Activated naive CD8-positive, alpha-beta T cell treated with anti-CD3 and anti-CD28 coated beads, Interleukin-2, amount 50 U/mL, for 16 hours (primary cell): ENCODE measurements at regions not wholly inside any gene's neighbourhood (a gene's known extent, or its start where the extent isn't known, plus 50 kb on each side); places are given as distances from the start of the nearest gene placed in this dataset.

Experiments
- DNase-seq: peaks from one replicate; pipeline ENCODE4 v3.0.0-alpha.2; 2020; ENCODE audit warnings: low read depth, low spot score

DNA sequence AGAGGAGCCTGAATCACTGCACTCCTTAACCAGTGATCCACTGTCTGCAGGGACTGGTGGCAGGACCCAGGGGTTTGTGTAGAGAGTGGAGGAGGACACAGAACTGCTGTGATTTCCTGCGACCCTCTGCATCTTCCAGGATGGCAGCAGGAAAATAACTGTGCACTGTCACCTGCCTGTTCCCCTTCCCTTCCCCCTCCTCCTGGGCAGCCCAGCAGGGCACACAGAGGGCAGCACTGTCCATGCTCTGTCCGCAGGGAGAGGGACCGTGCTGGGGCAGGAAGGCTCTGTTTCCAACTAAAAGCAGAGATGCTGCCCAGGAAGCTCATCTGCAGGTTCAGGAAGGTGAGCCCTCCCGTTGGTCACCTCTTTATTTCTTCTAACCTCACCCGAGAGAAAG lies 168.7 kb downstream of the ZBTB18 start:
- no peak for DNase-seq

DNA sequence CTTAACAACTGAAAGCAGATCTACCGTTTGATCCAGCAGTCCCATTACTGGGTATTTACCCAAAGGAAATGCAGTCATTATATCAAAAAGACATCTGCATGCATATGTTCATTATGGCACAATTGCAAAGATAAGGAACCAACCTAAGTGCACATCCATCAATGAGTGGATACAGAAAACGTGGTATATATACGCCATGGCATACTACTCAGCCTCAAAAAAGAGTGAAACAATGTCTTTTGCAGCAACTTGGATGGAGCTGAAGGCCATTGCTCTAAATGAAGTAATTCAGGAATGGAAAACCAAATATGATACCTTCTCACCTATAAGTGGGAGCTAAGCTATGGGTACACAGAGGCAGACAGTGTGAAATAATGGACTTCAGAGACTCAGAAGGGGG lies 169.3 kb downstream of the ZBTB18 start:
- DNase-seq, result no peak

DNA sequence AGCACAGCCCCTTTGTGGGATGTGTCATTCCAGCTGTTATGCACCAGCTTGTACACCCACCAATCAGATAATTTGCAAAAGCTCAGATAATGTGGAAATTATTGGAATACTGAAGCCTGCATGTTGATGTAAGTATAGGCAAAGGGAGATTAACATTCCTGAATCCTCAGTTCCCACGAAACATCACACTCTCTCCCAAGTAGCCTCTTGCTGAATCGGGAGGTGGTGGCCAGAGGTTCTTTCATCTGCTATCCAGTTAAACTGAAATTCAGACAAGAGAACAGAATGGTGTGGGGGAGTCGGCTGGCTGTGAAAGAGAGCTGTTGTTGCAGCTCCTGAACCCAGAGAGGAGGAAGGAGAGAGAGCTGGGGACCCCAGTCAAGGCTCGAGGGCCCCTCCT lies 170.9 kb downstream of the ZBTB18 start:
- DNase-seq, result no peak

DNA sequence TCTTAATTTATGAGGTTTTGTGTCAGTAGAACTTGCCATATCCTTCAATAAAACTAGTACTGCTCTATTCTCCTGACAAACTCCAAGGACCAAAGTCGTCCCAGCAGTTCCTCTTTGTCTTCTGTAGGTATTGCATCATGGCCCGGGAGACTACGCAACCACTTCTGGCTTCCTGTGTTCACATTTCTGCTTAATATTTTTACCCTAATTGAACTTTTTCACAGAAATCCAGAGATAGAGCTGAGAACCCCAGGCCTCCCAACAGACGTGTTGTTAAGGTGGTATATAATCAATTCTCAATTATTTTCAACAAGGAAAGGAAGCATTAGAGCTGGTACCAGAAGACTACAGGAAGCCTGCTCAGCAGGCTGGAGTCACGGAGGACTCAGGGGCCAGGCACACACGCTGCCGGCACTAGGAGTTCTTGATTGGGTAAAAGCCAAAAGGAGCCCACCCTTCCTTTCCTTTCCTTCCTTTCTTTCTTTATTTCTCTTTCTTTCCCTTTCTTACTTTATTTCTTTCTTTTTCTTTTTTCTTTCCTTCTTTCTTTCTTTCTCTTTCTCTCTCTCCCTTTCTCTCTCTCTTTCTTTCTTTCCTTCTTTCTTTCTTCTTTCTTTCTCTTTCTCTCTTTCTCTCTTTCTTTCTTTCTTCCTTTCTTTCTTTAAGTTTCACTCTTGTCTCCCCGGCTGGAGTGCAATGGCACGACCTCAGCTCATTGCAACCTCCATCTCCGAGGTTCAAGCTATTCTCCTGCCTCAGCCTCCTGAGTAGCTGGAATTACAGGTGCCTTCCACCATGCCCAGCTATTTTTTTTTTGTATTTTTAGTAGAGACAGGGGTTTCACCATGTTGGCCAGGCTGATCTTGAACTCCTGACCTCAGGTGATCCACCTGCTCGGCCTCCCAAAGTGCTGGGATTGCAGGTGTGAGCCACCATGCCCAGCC lies 173.7 kb downstream of the ZBTB18 start:
- no peak for DNase-seq

DNA sequence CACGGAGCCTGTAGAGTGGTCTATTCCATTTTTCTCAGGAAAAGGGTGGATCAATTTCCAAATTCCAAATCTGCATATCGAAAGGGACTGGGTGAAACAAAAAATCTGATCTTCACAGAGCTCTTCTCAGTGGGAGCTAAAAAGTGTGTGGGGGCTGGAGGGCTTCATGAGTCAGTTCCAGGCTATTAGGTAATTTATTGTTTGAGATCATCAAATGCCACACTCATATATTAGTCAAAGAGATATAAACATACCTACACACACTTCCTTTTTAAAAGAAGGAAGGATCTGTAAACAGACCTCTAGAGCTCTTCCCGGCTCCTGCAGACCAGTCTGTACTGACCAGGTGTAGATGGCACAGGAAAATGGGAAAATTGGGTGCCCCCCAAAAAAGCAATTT lies 175.4 kb downstream of the ZBTB18 start:
- DNase-seq, result no peak

DNA sequence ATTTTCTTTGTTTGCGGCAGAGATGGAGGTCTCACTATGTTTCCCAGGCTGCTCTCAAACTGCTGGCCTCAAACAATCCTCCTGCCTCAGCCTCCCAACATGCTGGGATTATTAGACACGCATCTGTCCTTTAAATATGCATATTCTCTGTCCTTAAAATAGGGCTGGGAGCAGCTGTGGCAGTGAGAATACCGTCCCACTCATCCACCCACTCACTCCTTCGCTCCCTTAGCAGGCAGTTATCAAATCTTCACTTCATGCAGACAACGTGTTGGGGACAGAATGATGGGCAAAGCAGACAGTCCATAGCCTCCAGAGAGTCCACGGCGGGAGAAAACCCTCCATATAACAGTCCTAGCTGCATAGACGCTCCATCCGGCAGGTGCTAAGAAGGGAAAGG lies 179.4 kb downstream of the ZBTB18 start:
- no peak for DNase-seq

DNA sequence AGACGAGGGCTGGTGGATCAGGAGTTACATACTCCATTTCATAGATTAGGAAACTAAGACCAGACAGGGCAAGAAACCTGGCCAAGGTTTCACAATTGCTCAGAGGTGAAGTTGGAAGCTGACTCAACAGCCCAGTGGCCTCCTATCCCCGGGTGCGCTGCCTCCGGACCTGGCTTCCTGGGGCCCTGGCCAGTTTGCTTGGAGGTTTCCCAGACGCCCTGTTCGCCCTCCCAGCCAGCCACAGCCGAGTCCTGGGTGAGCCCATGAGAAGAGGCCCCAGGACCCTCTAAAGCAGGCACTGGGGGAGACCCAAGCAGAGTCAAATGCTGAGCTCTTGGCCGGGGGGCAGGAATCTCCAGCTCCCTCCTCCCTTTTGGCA lies 180.1 kb downstream of the ZBTB18 start:
- DNase-seq, result no peak

DNA sequence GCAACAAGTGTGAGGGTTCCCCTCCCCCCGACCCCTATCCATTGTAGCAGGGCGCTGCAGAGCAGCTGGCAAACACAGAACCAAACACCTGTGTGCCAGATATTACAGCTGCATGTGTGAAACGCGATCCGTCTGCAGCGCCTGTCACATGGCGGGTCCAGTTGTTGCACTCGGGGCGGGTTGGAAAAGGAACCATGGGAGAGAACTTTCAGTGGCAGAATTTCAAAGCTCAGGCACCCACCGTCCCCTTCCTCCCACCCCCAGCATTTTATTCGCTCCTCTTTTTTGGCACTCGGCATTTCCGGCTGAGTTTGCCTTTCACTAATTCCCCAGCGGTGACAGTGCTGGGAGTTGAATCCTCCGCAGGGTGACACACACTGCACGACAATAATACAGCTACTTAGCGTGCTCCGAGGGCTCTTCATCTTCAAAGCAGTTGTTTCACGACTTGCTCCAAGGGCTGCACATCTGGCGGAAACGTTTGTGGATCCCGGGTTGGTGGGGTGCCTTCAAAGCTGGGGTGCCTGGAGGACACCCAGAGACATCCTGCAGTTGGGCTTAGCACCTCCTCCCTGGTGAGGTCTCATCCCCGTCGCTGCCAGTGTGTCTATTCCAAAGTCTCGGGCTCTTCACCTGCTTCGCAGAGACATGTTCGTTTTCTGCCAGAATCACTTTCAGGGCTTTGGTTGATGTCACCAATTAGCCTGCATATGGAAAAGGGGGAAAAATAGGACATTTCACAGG lies 180.7 kb downstream of the ZBTB18 start:
- DNase-seq, result no peak

DNA sequence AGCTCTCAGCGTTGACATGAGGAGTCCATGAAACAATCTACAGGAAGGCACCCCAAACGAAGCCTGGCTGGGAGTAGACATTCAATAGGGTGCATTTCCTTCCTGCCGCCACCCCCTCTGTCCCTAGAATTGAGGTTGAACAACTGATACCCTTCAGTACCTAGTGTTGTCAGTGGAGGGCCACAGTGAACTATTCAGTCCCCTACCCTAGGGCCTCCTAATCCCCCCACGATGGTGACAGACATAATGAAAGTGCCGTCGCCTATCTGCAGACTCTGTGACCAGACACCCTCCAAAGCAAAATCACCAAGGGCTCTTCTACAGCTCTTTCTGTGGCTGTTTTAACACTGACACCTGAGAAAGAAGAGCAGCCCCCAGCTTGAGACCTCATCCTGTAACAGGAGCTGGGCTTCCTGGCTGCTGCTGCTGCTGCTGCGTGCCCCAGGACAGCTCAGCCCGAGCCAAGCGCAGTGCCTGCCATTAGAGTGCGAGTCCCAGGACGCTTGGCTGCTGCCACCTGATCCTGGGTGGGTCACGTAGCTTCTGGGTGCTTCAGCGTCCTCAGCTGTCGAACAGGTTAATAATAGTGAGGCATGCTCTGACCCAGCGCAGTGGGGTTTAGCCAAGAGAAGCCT lies 183.0 kb downstream of the ZBTB18 start:
- DNase-seq, result no peak

DNA sequence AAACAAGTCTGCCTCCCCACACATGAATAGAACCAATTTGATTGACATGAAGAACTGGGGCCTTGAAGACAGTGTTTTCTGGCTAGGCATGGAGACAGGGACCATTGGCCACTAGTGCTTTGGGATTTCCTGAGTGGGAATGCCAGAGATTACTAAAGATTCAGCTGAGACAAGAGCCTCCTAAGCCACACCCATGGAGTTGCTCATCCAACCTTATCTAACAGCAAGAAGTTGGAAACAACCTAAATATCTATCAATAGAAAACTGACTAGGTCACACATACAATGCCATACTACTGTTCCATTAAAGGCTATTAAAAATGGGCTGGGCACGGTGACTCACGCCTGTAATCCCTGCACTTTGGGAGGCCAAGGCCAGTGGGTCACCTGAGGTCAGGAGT lies 184.1 kb downstream of the ZBTB18 start:
- DNase-seq, result no peak

DNA sequence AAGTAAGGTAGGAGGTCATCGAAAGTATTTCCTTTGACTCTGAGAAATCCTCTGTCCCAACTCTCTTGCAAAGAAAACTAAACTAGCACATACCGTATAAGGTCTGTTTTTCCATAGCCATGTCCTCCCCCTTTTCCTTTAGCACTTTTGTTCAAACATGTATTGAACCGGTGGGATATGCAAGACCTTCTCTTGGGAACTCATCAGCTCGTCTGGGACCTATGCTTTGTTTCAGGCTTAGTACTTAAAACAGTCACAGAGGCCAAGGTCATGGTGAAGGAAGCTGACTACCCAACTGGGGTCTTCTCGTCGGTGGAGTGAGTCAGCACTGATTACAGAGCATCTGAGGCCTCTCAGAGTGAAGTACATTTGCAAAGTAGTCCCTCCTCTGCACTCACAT lies 185.0 kb downstream of the ZBTB18 start:
- DNase-seq, result no peak

DNA sequence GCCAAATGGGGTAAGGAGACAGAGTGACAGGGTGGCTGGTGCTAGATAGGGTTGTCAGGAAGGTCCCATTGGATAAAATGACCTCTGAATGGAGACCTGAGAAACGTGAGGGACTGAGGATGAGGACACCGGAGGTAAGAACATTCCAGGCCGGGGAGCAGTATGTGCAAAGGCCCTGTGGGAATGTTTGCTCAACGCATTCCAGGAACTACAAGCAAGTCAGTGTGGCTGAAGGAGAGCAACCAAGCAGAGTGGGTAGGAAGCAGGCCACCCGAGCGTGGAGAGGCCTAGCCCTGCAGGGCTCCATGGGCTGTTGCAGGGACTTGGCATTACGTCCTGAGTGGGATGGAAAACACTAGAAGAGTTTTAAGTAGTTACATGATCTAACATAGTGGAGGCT lies 185.6 kb downstream of the ZBTB18 start:
- DNase-seq, result no peak

DNA sequence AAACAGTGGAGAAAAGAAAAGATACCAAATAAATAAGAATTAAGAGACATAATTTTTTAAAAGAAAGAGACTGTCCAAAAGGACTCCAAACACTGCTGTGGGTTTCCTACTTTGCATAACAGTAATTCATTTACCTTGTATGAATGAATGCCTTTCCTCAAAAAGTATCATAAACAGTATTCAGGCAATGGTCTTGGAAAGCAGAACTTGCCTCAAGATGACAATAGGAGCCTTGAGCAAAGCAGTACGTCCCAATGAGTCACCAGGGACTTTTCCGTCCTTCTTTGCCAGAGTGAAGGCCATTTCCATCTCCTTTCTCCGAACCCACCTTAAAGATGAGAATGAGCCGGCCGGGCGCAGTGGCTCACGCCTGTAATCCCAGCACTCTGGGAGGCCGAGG lies 186.4 kb downstream of the ZBTB18 start:
- no peak for DNase-seq

DNA sequence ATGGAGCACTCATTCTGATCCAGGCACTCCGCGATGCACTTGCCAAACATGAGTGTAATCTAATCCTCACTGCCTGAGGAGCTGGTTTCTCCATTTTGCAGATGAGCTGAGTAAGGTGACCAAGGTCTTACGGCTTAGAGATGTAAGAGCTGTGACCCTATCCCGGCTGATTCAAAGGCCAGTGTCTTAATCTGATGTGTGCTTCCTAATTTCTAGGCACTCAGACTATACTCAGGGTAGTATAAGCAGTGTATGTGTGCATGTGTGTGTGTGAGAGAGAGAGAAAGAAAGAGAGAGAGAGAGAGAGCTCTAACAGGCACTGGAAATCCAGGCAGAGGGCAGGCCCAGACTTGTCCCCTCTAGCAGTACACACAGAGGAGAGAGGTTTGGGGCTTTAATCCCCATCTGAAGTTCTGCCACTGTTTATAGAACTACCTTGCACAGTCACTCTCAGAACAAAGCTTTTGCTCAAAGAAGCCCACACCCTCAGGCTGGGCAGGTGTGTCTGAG lies 188.2 kb downstream of the ZBTB18 start:
- DNase-seq, result no peak

DNA sequence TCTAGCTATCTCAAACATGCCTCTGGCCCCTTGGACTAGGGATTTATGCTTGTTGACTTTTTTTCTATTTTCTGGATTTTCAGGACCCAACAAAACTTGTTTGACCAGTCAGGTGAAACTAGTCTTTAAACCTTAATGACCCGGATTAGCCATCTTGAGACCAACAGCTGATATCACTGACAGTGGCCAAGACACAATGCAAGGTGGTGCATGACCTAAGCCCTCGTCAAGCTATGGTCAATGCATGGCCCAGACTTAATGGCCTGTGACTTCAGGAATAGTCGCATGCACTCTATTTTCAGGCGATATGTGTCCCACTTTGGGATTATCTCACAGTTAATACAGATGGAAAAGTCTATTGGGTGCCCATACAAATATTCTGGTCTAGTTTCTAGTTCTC lies 190.4 kb downstream of the ZBTB18 start:
- no peak for DNase-seq

DNA sequence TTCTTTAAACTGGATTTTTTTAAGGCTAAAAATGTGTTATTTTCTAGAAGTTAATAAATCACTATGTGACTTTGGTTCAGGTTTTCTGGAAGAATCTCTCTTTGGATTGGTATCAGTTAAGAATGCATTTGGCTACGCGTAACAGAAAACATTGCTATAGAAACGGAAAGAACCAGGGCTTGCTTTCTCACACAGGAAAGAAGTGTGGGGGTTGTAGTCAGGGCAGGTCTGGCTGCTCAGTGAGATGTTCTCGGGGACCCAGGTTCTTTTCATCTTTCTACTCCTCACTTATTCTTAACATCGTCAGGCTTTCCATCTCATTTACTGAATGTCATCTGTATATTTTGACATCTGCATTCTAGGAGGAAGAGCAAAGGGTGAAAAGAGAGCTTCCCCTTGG lies 191.4 kb downstream of the ZBTB18 start:
- DNase-seq, result no peak

DNA sequence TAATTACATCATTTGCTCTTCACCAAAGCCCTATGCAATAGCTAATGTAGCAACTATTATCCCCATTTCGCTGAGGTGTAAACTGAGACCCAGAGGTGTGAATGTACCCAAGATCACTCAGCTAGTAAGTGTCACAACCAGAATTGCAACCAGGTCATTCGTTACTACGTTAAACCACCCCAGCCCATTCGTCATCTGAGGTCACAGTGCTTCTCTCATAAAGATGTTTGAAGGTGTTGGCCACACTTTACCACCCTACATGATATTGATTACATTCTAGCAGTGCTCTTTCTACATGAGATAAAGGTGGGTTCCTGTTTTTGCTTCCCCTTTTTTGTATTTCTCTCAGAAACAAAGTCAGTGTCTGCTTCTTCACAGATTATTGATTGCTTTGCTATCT lies 195.3 kb downstream of the ZBTB18 start:
- no peak for DNase-seq

DNA sequence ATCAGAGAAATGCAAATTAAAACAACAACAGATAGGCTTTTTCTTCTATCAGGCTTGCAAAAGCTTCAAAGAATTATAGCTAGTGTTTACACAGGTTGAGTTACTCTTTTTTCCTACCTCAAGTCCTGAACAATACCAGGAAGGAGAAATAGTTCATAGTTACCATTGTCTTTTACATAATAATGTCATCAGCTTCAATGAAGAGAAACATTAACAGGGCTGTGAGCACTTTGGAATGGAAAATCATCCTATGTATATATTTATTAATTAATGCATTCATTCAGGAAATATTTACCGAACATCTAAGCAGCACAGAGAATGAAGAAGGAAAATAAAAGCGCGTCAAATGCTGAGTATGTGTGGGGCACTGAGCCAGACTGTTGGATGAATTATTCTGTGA lies 197.3 kb downstream of the ZBTB18 start:
- DNase-seq, result no peak

DNA sequence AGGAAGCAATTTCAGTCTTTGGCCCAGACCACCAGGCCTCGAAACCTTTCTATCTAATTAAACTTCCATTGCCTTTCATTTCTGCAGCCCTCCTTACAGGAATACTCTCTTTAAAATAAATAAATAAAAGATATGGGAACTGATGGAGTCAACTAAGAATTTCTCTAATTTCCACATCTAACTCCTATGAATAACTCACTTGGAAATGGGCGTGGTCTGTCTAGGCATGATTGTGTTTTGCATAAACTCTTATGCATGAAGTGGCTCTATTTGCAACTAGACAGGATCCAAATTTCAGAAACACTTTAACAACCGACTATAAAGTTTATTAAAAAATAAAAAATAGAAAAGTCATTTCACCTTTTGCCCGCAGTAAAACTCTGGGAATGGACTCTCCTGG lies 199.5 kb downstream of the ADSS2 start:
- no peak for DNase-seq

DNA sequence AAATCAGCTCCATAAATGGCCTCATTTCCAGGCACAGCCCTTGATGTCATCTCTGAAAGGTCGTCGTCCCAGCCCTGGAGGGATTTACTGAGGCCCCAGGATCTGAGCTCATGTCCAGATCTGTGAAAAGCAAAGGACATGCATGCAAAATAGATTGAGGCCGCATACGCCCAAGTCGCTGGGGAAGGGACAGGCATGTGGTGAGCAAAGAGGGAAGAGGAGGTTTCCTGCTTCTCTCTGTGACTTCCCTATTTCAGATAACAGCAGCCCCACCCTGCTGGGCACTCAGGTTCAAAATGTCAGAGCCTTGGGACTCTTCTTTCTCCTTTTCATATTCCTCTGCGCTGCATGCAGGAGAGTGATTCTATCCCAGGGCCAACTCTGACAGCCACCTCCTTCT lies 197.2 kb downstream of the ADSS2 start:
- no peak for DNase-seq

DNA sequence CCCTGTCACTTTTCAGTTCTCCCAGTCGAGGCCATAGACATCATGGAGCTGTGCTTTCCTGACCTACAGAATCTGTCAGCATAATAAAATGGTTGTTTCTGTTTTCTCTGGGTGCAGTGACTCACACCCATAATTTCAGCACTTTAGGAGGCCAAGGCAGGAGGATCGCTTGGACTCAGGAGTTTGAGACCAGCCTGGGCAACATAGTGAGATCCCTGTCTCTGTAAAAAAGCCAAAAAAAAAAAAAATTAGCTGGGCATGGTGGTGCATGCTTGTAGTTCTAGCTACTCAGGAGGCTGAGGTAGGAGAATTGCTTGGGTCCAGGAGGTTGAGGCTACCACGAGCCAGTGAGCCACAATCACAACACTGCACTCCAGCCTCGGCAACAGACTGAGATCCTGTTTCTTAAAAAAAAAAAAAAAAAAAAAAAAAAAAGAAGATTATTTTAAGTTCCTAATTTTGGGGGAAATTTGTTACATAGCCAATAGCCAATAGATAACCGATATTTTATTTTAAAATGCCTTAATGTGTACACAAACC lies 196.2 kb downstream of the ADSS2 start:
- no peak for DNase-seq

DNA sequence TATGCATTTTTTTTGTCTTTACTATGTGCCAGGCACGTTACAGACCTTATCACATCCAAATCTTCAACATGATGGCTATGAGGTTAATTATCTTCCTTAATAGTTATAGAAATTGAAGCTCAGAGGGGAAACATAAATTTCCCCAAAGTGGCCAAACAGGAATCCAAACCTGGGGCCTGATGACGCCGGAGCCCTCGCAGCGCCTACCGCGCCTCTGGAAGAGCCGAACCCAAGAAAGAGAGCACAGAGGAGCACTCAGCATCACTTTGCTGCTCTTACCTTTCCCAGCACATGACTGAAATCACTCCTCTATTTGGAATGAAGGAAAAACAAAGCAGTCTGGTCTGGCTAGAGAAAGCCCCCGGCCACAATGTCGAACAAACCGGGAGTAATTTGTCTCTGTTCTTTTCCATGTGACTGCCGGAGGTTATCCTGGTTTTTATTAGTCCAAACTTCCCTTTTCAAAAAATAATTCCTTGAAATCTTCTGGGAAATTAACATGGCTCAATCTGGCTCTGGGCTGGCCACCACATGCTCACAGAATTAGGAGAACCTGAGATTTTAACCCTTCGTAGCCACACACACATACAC lies 195.5 kb downstream of the ADSS2 start:
- DNase-seq, result no peak
